GM06990 (cell line): ENCODE measurements at regions not wholly inside any gene's neighbourhood (a gene's known extent, or its start where the extent isn't known, plus 50 kb on each side); places are given as distances from the start of the nearest gene placed in this dataset.

Experiments used
- DNase-seq: peaks from one replicate; pipeline ENCODE4 v3.0.0-alpha.2; 2011; ENCODE audit not compliant: insufficient read length; ENCODE audit errors: extremely low read depth
- H3K27me3 ChIP-seq: replicated peaks from 2 replicates; pipeline ENCODE4 v1.6.0; 2011; ENCODE audit warnings: low read length; ENCODE audit not compliant: control insufficient read depth, insufficient read depth
- H3K36me3 ChIP-seq: 2 replicates; pipeline ENCODE4 v1.5.1; 2011; ENCODE audit warnings: low read length; ENCODE audit not compliant: control insufficient read depth, insufficient read depth
- H3K4me3 ChIP-seq: replicated peaks from 2 replicates; pipeline ENCODE4 v1.5.1; 2011; ENCODE audit warnings: low read depth, mild to moderate bottlenecking, control low read depth, low read length
- CTCF ChIP-seq: IDR thresholded peaks from 2 replicates; pipeline ENCODE4 v1.5.1; 2011; ENCODE audit warnings: low read length, control low read depth, mild to moderate bottlenecking, inconsistent platforms; ENCODE audit not compliant: insufficient read depth, poor library complexity, severe bottlenecking

- Histone ChIP-seq H3K4me3 (no peak overlapping the region), H3K36me3 (no peaks in the 10 kb centered on the region), H3K27me3 (no peaks in the 10 kb centered on the region; the same call in 1 of the 2 replicates)
- no peak for TF ChIP-seq CTCF
- no peak for DNase-seq
Measured at GRCh38 chr13:31853643-31854326, 114.5 kb downstream of the RXFP2 start.

- peak; percentile 18 for DNase-seq
- H3K36me3 ChIP-seq = no peaks in the 10 kb centered on the region
- no peak overlapping the region for H3K4me3 ChIP-seq
- TF ChIP-seq CTCF = no peak
- H3K27me3 ChIP-seq = no peaks in the 10 kb centered on the region
Measured at GRCh38 chr13:31859571-31859970, 120.2 kb downstream of the RXFP2 start.

- TF ChIP-seq CTCF = no peak
- H3K36me3 ChIP-seq = no peaks in the 10 kb centered on the region
- H3K4me3 ChIP-seq = no peak overlapping the region
- DNase-seq = no peak
- H3K27me3 ChIP-seq = no peaks in the 10 kb centered on the region
Measured at GRCh38 chr13:31860002-31860401, 120.7 kb downstream of the RXFP2 start.

GRCh38 chr13:31862828-31863227 is 123.5 kb downstream of the RXFP2 start:
- Histone ChIP-seq H3K36me3 (no peaks in the 10 kb centered on the region), H3K27me3 (no peaks in the 10 kb centered on the region), H3K4me3 (no peak overlapping the region)
- no peak for DNase-seq
- no peak for TF ChIP-seq CTCF

GRCh38 chr13:31864307-31864706 is 125.0 kb downstream of the RXFP2 start:
- Histone ChIP-seq H3K36me3 (no peaks in the 10 kb centered on the region), H3K27me3 (no peaks in the 10 kb centered on the region), H3K4me3 (no peak overlapping the region)
- no peak for DNase-seq
- TF ChIP-seq CTCF = no peak

GRCh38 chr13:31866099-31866498 is 126.8 kb downstream of the RXFP2 start:
- Histone ChIP-seq H3K36me3 (no peaks in the 10 kb centered on the region), H3K4me3 (no peak overlapping the region), H3K27me3 (no peaks in the 10 kb centered on the region)
- DNase-seq = no peak
- TF ChIP-seq CTCF = no peak
